MCF 10A (cell line): ENCODE measurements at regions not wholly inside any gene's neighbourhood (a gene's known extent, or its start where the extent isn't known, plus 50 kb on each side); places are given as distances from the start of the nearest gene placed in this dataset.
A peak's percentile ranks its signal among the peaks of the same experiment; 100 is the strongest.

Experiments
- BruUV-seq: library from RNA; stranded (reverse); fragments of 400-500 nt; replicated peaks from 2 replicates; lab custom pipeline; 2021; lab: Mats Ljungman, UMichigan
- CTCF ChIA-PET: fragments of 300-600 bp; sonication (Branson Sonifier 250); formaldehyde crosslinking; extraction: SDS; loops from one replicate; lab custom pipeline; 2021; ENCODE audit warnings: antibody characterized with exemption, inconsistent platforms; lab: Yijun Ruan, JAX
- POLR2A ChIA-PET: fragments of 300-600, 350-650 bp; sonication (Branson Sonifier 250); formaldehyde crosslinking; extraction: SDS; loops from one replicate; lab custom pipeline; 2020; ENCODE audit warnings: antibody characterized with exemption, inconsistent platforms; lab: Yijun Ruan, JAX
- DNase-seq: peaks from one replicate; pipeline ENCODE4 v3.0.0-alpha.2; 2018; ENCODE audit not compliant: unreplicated experiment
- H3K27ac Mint-ChIP-seq: one replicate; pipeline ENCODE4 v1.8.0; 2022; ENCODE audit warnings: mild to moderate bottlenecking, low read depth, mixed read lengths; ENCODE audit not compliant: unreplicated experiment
- H3K27me3 Mint-ChIP-seq: one replicate; pipeline ENCODE4 v1.8.0; 2022; ENCODE audit warnings: mixed read lengths; ENCODE audit not compliant: insufficient read depth, unreplicated experiment
- H3K36me3 Mint-ChIP-seq: one replicate; pipeline ENCODE4 v1.8.0; 2022; ENCODE audit warnings: mild to moderate bottlenecking, moderate library complexity, mixed read lengths; ENCODE audit not compliant: insufficient read depth, unreplicated experiment
- H3K4me1 Mint-ChIP-seq: one replicate; pipeline ENCODE4 v1.8.0; 2022; ENCODE audit warnings: mixed read lengths; ENCODE audit not compliant: insufficient read depth, unreplicated experiment
- H3K4me3 Mint-ChIP-seq: one replicate; pipeline ENCODE4 v1.8.0; 2022; ENCODE audit warnings: mild to moderate bottlenecking, moderate library complexity, mixed read lengths; ENCODE audit not compliant: unreplicated experiment
- H3K9me3 Mint-ChIP-seq: one replicate; pipeline ENCODE4 v1.8.0; 2022; ENCODE audit warnings: mixed read lengths; ENCODE audit not compliant: unreplicated experiment
- CTCF ChIP-seq: fragments of 200-600 bp; IDR thresholded peaks from one replicate; pipeline ENCODE4 v1.8.0; 2022; ENCODE audit warnings: antibody characterized with exemption, mild to moderate bottlenecking; ENCODE audit not compliant: unreplicated experiment
- intact Hi-C: fragments of 100-400 bp; cut with micrococcal nuclease; formaldehyde crosslinking; loops from 2 replicates; pipeline ENCODE4 v1.14.1; 2022

GRCh38 chr4:187380181-187380581, 615.4 kb upstream of the ZFP42 start:
- ChIA-PET POLR2A (no interaction called here), CTCF (no interaction called here)
- Mint-ChIP-seq H3K27ac (no peak overlapping the region), H3K27me3 (no peaks in the 10 kb centered on the region), H3K4me1 (no peaks in the 10 kb centered on the region), H3K36me3 (no peaks in the 10 kb centered on the region), H3K4me3 (no peak overlapping the region), H3K9me3 (no peaks in the 10 kb centered on the region)
- peak; percentile 38 for DNase-seq
- BruUV-seq: no TSS peak
- intact Hi-C loops: loop anchor here (1.0 kb wide), 1 partner anchor 655 kb away; no protein-coding TSS in a partner anchor
- no peak for TF ChIP-seq CTCF

GRCh38 chr4:187383181-187383580, 612.4 kb upstream of the ZFP42 start:
- ChIA-PET CTCF (no interaction called here), POLR2A (no interaction called here)
- Mint-ChIP-seq H3K9me3 (no peaks in the 10 kb centered on the region), H3K4me1 (no peaks in the 10 kb centered on the region), H3K27me3 (no peaks in the 10 kb centered on the region), H3K36me3 (no peaks in the 10 kb centered on the region), H3K27ac (no peak overlapping the region), H3K4me3 (no peak overlapping the region)
- intact Hi-C loops: no loop called here
- TF ChIP-seq CTCF: no peak
- no TSS peak for BruUV-seq
- DNase-seq: no peak

GRCh38 chr4:187387739-187388138, 607.8 kb upstream of the ZFP42 start:
- no peak for DNase-seq
- ChIA-PET CTCF (interaction anchor here (1.0 kb wide), 1 partner anchor 661 kb away, joined by 3 read pairs; no protein-coding TSS in a partner anchor), POLR2A (interaction anchor here (1.4 kb wide), 1 partner anchor 28 kb away, joined by 3 read pairs; no protein-coding TSS in a partner anchor)
- Mint-ChIP-seq H3K4me3 (no peak overlapping the region), H3K27me3 (no peaks in the 10 kb centered on the region), H3K9me3 (no peaks in the 10 kb centered on the region), H3K36me3 (no peaks in the 10 kb centered on the region), H3K4me1 (no peaks in the 10 kb centered on the region), H3K27ac (no peak overlapping the region)
- BruUV-seq: no TSS peak
- TF ChIP-seq CTCF: no peak
- intact Hi-C loops: no loop called here

GRCh38 chr4:187389420-187389819, 606.2 kb upstream of the ZFP42 start:
- POLR2A ChIA-PET: no interaction called here
- no peaks in the 10 kb centered on the region for H3K4me1 Mint-ChIP-seq
- H3K27me3 Mint-ChIP-seq: no peaks in the 10 kb centered on the region
- no peak for DNase-seq
- no peaks in the 10 kb centered on the region for H3K9me3 Mint-ChIP-seq
- H3K27ac Mint-ChIP-seq: no peak overlapping the region
- intact Hi-C loops: no loop called here
- CTCF ChIA-PET: interaction anchor here (0.7 kb wide), 1 partner anchor 859 kb away, joined by 3 read pairs; no protein-coding TSS in a partner anchor
- H3K4me3 Mint-ChIP-seq: no peak overlapping the region
- BruUV-seq: no TSS peak
- TF ChIP-seq CTCF: no peak
- no peaks in the 10 kb centered on the region for H3K36me3 Mint-ChIP-seq
